ENCODE measurements at regions not wholly inside any gene's neighbourhood (a gene's known extent, or its start where the extent isn't known, plus 50 kb on each side); places are given as distances from the start of the nearest gene placed in this dataset.

DNA sequence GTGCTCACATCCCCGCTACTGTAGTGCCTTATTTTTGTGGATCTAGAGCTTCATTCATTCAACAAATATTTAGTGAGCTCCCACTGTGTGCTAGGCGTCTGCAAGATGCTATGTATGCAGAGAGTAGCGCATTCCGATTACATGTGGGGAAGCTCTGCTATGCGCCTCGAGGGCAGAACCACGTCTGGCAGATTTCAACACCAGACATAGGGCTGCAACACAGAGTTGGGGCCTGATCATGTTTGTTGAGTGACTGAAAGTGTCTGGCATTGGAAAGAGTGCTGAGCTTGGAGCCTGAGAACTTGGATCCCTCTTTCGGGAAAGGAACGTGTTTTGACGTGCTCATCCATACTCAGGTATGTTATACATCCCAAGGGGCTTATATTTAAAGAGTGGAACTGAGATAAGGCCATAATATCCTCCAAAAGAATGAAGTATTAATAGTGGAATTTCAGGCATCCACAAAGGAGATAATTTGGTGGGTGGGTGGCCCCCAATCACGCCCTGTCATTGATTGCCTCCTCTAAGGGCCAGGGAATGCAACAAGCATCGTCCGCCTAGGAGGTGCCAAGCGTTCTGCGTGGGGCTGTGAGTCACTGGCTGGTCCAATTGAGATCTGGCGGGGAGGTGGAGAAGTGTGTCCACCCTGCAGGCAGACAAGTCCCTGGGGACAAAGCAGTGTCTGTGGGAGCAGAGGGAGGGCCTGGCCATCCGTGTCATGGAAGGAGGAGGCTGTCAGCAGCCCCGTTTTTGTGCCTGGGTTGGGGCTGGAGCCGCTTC is 62.8 kb upstream of the ZBTB40 start:
- POLR2A ChIA-PET = no interaction called here
- TF ChIP-seq BHLHE40 (IDR thresholded peaks at IDR 0.05; ENCODE audit: borderline replicate concordance) = no peak
- no peak for TF ChIP-seq SP1 (IDR thresholded peaks at IDR 0.05)
- TF ChIP-seq FOXK2 (IDR thresholded peaks at IDR 0.05) = no peak
- TF ChIP-seq ELF4 (IDR thresholded peaks at IDR 0.05) = no peak
- no peak for TF ChIP-seq NFRKB (IDR thresholded peaks at IDR 0.05)
- TF ChIP-seq ZNF384 (IDR thresholded peaks at IDR 0.05) = no peak
- TF ChIP-seq FOXA1 (IDR thresholded peaks at IDR 0.05) = no peak
- TF ChIP-seq TARDBP (IDR thresholded peaks at IDR 0.05) = no peak
- TF ChIP-seq LEF1 (IDR thresholded peaks at IDR 0.05; ENCODE audit: borderline replicate concordance) = no peak
- TF ChIP-seq SUZ12 (IDR thresholded peaks at IDR 0.05) = no peak
- no peak for TF ChIP-seq L3MBTL2 (conservative IDR thresholded peaks at IDR 0.05)
- TF ChIP-seq, protein P1, sequence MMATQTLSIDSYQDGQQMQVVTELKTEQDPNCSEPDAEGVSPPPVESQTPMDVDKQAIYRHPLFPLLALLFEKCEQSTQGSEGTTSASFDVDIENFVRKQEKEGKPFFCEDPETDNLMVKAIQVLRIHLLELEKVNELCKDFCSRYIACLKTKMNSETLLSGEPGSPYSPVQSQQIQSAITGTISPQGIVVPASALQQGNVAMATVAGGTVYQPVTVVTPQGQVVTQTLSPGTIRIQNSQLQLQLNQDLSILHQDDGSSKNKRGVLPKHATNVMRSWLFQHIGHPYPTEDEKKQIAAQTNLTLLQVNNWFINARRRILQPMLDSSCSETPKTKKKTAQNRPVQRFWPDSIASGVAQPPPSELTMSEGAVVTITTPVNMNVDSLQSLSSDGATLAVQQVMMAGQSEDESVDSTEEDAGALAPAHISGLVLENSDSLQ (IDR thresholded peaks at IDR 0.05) = no peak
- no peak for TF ChIP-seq CTBP1 (IDR thresholded peaks at IDR 0.05; ENCODE audit: borderline replicate concordance)
- TF ChIP-seq ARNT (IDR thresholded peaks at IDR 0.05) = no peak
- TF ChIP-seq HDGF (IDR thresholded peaks at IDR 0.05; ENCODE audit: borderline replicate concordance) = no peak
- no peak for TF ChIP-seq FOXM1 (IDR thresholded peaks at IDR 0.05; ENCODE audit: borderline replicate concordance)
- CTCF ChIA-PET = interaction anchor here (1.1 to 1.2 kb wide), 2 partner anchors 15 to 245 kb away, joined by 3 to 5 read pairs; no protein-coding TSS in a partner anchor
- no peak for DNase-seq (ENCODE audit: extremely low spot score)

DNA sequence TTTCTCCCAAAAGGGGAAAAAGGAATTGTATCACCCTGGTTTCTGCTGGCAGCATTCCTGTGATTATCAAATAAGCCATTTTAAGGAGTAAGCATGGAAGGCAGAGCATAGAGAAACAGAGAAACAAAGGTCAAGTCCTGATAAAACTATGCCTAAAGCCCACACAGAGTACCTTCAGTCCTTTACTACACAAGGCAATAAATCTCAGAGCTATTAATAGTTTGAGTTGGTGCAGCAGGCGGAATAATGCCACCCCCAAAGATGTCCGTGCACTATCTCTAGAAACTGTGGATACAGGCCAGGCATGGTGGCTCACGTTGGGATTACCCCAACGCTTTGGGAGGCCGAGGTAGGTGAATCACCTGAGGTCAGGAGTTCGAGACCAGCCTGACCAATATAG is 58.1 kb upstream of the ZBTB40 start:
- POLR2A ChIA-PET = no interaction called here
- TF ChIP-seq FOXA1 (IDR thresholded peaks at IDR 0.05) (no peak), FOXK2 (IDR thresholded peaks at IDR 0.05) (no peak), TARDBP (IDR thresholded peaks at IDR 0.05) (no peak), SP1 (IDR thresholded peaks at IDR 0.05) (no peak), LEF1 (IDR thresholded peaks at IDR 0.05; ENCODE audit: borderline replicate concordance) (no peak)
- CTCF ChIA-PET = no interaction called here

DNA sequence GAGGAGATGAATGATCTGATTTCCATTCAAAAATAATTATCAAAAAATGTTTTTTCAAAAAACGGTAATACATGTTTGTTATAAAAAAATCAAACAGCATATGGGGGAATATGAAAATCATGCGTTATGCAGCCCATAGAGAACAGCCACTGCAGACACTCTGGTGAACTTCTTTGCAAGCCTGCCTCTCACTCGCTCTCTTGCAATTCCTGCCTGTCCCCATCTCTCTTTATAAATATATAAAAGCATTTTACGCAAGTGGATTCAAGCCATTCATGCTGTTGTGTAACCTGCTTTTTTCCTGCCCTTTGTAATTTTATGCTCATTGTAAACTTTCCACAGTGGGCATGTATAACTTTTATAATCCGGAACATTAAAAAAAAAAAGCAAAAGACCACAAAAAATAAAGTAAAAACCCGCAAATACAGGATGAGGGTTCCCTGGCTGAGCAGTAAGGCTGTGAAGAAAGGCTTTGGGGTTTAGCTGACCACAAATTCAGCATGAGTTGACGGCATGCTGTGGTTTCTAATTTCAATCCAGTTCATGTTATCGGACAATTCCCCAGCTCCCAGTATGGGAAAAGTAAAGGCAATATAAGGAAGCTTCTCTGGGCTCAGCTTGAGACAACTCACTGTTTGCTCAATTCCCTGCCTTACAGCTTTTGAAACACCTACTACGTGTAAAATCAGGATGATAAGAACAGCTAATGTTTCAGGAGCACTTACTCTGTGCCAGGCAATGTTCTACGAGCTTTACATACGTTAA is 52.8 kb upstream of the ZBTB40 start:
- TF ChIP-seq FOXA1 (IDR thresholded peaks at IDR 0.05) = no peak
- TF ChIP-seq LEF1 (IDR thresholded peaks at IDR 0.05; ENCODE audit: borderline replicate concordance) = no peak
- no peak for TF ChIP-seq NFRKB (IDR thresholded peaks at IDR 0.05)
- no peak for TF ChIP-seq FOXK2 (IDR thresholded peaks at IDR 0.05)
- TF ChIP-seq ZNF384 (IDR thresholded peaks at IDR 0.05) = no peak
- TF ChIP-seq SUZ12 (IDR thresholded peaks at IDR 0.05) = no peak
- TF ChIP-seq, protein P1 (IDR thresholded peaks at IDR 0.05) = no peak
- no peak for TF ChIP-seq FOXM1 (IDR thresholded peaks at IDR 0.05; ENCODE audit: borderline replicate concordance)
- TF ChIP-seq ELF4 (IDR thresholded peaks at IDR 0.05) = no peak
- DNase-seq (ENCODE audit: extremely low spot score) = no peak
- ChIA-PET POLR2A (no interaction called here), CTCF (no interaction called here)

More for the DNA sequence above, 58.1 kb upstream of the ZBTB40 start:
- DNase-seq (ENCODE audit: extremely low spot score) = no peak

DNA sequence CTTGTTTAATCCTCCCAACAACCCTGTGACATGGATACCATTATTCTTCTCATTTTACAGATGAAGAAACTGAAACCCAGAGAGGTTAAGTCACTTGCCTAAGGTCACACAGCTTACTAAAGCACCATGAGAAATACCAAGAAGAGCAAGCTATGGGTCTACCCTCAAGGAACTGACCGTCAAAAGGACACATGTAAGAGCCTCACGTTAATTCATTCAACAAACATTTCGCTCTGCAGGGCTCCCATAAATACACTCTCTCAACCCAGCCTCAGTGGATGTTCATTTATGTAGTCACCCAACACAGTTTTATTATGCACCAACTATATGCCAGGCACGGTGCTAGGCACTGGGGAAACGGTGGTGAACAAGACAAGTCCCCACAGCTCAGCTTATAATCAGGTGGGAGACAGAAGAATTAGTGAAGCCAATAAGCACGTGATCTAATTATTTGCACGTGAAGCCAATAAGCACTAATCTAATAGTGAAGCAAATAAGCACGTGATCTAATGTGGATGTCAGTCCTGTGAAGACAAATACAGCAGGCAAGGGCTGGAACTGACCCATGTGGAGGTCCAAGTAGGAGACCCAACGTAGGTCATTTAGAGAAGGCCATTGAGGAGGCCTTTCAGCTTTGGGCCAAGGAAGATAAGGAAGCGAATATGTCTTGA is 52.1 kb upstream of the ZBTB40 start:
- no peak for TF ChIP-seq ARNT (IDR thresholded peaks at IDR 0.05)
- no peak for TF ChIP-seq LEF1 (IDR thresholded peaks at IDR 0.05; ENCODE audit: borderline replicate concordance)
- TF ChIP-seq HDGF (IDR thresholded peaks at IDR 0.05; ENCODE audit: borderline replicate concordance) = no peak
- TF ChIP-seq L3MBTL2 (conservative IDR thresholded peaks at IDR 0.05) = no peak
- TF ChIP-seq SUZ12 (IDR thresholded peaks at IDR 0.05) = no peak
- no peak for TF ChIP-seq FOXM1 (IDR thresholded peaks at IDR 0.05; ENCODE audit: borderline replicate concordance)
- TF ChIP-seq FOXK2 (IDR thresholded peaks at IDR 0.05) = no peak
- no peak for TF ChIP-seq BHLHE40 (IDR thresholded peaks at IDR 0.05; ENCODE audit: borderline replicate concordance)
- TF ChIP-seq, protein P1 (IDR thresholded peaks at IDR 0.05) = no peak
- TF ChIP-seq ZNF384 (IDR thresholded peaks at IDR 0.05) = no peak
- no peak for TF ChIP-seq SP1 (IDR thresholded peaks at IDR 0.05)
- no peak for TF ChIP-seq ELF4 (IDR thresholded peaks at IDR 0.05)
- no peak for TF ChIP-seq NFRKB (IDR thresholded peaks at IDR 0.05)
- no peak for TF ChIP-seq FOXA1 (IDR thresholded peaks at IDR 0.05)
- TF ChIP-seq TARDBP (IDR thresholded peaks at IDR 0.05) = no peak
- no peak for TF ChIP-seq CTBP1 (IDR thresholded peaks at IDR 0.05; ENCODE audit: borderline replicate concordance)
- CTCF ChIA-PET = no interaction called here

More for the DNA sequence above, 52.1 kb upstream of the ZBTB40 start:
- POLR2A ChIA-PET = no interaction called here
- DNase-seq (ENCODE audit: extremely low spot score) = no peak
